ENCODE measurements at regions not wholly inside any gene's neighbourhood (a gene's known extent, or its start where the extent isn't known, plus 50 kb on each side); places are given as distances from the start of the nearest gene placed in this dataset.

DNA sequence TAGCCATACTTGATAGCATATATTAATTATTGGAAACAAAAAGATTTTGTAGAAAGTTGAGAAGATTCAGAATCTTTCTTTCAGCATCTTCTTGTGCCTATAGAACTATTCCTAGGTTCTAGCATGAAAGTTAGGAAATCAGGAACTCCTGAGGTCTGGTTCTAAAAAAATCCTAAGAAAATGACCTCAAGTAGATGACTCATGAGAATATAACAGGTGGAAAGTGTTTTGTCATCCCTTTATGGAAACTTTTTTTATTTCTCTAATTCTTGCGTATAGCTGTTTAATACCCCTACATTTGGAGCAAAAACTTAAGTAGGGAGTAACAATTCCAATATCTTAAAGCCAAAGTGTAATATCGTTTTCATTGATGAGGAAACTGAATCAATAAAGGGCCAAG lies 574.1 kb downstream of the NR2F1-AS1 start:
- Histone ChIP-seq H3K27ac (no peak overlapping the region), H3K9me3 (no peaks in the 10 kb centered on the region), H3K4me3 (no peak overlapping the region), H3K27me3 (no peaks in the 10 kb centered on the region), H3K36me3 (no peaks in the 10 kb centered on the region), H3K4me1 (no peaks in the 10 kb centered on the region)
- intact Hi-C loops (cut with DNase I; ENCODE audit: low total_unique reads): no loop called here
- DNase-seq: no peak
- TF ChIP-seq, protein P1, sequence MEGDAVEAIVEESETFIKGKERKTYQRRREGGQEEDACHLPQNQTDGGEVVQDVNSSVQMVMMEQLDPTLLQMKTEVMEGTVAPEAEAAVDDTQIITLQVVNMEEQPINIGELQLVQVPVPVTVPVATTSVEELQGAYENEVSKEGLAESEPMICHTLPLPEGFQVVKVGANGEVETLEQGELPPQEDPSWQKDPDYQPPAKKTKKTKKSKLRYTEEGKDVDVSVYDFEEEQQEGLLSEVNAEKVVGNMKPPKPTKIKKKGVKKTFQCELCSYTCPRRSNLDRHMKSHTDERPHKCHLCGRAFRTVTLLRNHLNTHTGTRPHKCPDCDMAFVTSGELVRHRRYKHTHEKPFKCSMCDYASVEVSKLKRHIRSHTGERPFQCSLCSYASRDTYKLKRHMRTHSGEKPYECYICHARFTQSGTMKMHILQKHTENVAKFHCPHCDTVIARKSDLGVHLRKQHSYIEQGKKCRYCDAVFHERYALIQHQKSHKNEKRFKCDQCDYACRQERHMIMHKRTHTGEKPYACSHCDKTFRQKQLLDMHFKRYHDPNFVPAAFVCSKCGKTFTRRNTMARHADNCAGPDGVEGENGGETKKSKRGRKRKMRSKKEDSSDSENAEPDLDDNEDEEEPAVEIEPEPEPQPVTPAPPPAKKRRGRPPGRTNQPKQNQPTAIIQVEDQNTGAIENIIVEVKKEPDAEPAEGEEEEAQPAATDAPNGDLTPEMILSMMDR (IDR thresholded peaks at IDR 0.05): no peak

GRCh38 chr5:92998456-92998855 lies 582.6 kb downstream of the NR2F1-AS1 start:
- Histone ChIP-seq H3K9me3 (peaks cover 0 to 11% (median 4%) of the 10 kb centered on the region in 3 donors), H3K4me3 (no peak overlapping the region), H3K36me3 (no peaks in the 10 kb centered on the region), H3K27me3 (no peaks in the 10 kb centered on the region), H3K4me1 (no peaks in the 10 kb centered on the region), H3K27ac (no peak overlapping the region)
- DNase-seq: no peak
- intact Hi-C loops (cut with DNase I; ENCODE audit: low total_unique reads): no loop called here
- TF ChIP-seq, protein P1 (IDR thresholded peaks at IDR 0.05): no peak

DNA sequence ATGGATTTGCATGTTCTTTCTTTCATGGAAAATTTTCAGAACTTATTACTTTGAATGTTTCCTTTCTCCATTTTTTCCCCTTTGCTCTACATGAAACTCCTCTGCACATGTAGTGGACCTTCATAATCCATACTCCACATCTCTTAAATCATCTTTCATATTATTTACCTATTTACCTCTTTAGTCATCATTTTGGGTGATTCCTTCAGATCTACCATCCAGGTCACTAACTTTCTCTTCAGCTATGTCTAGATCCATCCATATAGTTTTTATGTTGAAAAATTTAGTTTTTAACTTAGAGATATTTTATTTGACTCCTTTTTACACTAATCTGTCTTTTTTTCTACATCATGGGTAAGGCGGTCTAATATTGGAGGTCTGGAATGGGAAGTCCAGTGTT lies 586.6 kb downstream of the NR2F1-AS1 start:
- H3K27me3 ChIP-seq: no peaks in the 10 kb centered on the region
- DNase-seq: no peak
- TF ChIP-seq, protein P1 (IDR thresholded peaks at IDR 0.05): no peak
- H3K36me3 ChIP-seq: no peaks in the 10 kb centered on the region
- no peaks in the 10 kb centered on the region for H3K4me1 ChIP-seq
- H3K9me3 ChIP-seq: peaks cover 0 to 17% (median 4%) of the 10 kb centered on the region in 3 donors
- intact Hi-C loops (cut with DNase I; ENCODE audit: low total_unique reads): no loop called here
- H3K4me3 ChIP-seq: no peak overlapping the region
- no peak overlapping the region for H3K27ac ChIP-seq

GRCh38 chr5:92992073-92992472 lies 588.9 kb downstream of the NR2F1-AS1 start:
- Histone ChIP-seq H3K27me3 (no peaks in the 10 kb centered on the region), H3K4me3 (no peak overlapping the region), H3K4me1 (no peaks in the 10 kb centered on the region), H3K27ac (no peak overlapping the region), H3K36me3 (no peaks in the 10 kb centered on the region), H3K9me3 (peaks cover 0 to 17% (median 4%) of the 10 kb centered on the region in 3 donors)
- TF ChIP-seq, protein P1 (IDR thresholded peaks at IDR 0.05): no peak
- intact Hi-C loops (cut with DNase I; ENCODE audit: low total_unique reads): no loop called here
- no peak for DNase-seq

DNA sequence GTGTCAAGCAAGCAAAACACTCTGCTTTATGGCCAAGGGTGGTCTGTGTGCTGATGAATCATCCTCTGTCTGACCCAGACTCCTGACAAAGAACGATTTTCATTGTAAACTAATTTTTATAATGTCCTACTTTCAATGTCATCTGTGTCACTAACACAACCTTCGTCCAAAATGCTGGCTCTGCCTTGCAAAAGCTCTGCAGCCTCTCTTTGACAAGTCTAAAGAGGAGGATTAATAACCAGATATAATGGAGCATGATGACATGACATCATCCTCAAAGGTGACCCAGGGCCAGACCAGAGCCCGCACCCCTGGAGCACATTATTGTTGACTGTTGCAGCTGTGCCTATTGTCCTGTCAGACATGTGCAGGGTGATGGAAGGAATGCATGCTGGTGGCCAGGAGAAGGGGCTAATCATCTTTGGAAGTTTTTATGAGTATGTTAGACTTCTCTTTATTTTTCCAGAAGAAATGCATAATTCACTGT lies 589.4 kb downstream of the NR2F1-AS1 start:
- intact Hi-C loops (cut with DNase I; ENCODE audit: low total_unique reads): no loop called here
- TF ChIP-seq, protein P1 (IDR thresholded peaks at IDR 0.05): no peak

GRCh38 chr5:92990771-92991170 lies 590.2 kb downstream of the NR2F1-AS1 start:
- Histone ChIP-seq H3K4me3 (no peak overlapping the region), H3K27me3 (no peaks in the 10 kb centered on the region), H3K36me3 (no peaks in the 10 kb centered on the region), H3K9me3 (peaks cover 0 to 17% (median 4%) of the 10 kb centered on the region in 3 donors), H3K27ac (no peak overlapping the region), H3K4me1 (no peaks in the 10 kb centered on the region)
- TF ChIP-seq, protein P1 (IDR thresholded peaks at IDR 0.05): no peak
- intact Hi-C loops (cut with DNase I; ENCODE audit: low total_unique reads): no loop called here
- no peak for DNase-seq

More for the DNA sequence above, 589.4 kb downstream of the NR2F1-AS1 start:
- no peak for DNase-seq
- no peaks in the 10 kb centered on the region for H3K36me3 ChIP-seq
- no peak overlapping the region for H3K4me3 ChIP-seq
- no peaks in the 10 kb centered on the region for H3K4me1 ChIP-seq
- peaks cover 0 to 17% (median 4%) of the 10 kb centered on the region in 3 donors for H3K9me3 ChIP-seq
- H3K27ac ChIP-seq: no peak overlapping the region
- no peaks in the 10 kb centered on the region for H3K27me3 ChIP-seq

All from tibial artery (tissue), 4 donors.